ENCODE measurements at regions not wholly inside any gene's neighbourhood (a gene's known extent, or its start where the extent isn't known, plus 50 kb on each side); places are given as distances from the start of the nearest gene placed in this dataset.

DNA sequence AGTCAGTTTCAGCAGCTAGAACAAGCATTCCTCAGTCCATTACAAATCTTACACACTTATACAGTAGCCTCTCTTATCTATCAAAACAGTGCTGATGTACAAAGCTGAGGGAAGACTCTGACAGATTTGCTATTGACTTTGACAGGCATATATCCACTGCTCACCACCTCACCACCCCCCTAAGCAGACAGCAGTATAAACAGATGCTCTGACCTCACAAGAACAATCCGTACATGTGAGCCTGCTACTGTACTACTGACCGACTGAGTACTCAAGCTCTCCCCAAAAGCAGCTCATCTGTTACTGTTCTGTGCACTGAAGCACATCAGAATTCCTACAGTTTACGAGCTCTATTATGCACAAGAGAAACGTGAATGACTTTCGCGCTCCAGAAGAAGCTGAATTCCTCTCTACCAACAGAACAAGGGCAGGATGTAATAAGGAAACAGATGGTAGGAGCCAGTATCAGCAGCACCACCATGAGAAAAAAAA is 95.6 kb upstream of the PDE1A start:
- TF ChIP-seq, protein P1, sequence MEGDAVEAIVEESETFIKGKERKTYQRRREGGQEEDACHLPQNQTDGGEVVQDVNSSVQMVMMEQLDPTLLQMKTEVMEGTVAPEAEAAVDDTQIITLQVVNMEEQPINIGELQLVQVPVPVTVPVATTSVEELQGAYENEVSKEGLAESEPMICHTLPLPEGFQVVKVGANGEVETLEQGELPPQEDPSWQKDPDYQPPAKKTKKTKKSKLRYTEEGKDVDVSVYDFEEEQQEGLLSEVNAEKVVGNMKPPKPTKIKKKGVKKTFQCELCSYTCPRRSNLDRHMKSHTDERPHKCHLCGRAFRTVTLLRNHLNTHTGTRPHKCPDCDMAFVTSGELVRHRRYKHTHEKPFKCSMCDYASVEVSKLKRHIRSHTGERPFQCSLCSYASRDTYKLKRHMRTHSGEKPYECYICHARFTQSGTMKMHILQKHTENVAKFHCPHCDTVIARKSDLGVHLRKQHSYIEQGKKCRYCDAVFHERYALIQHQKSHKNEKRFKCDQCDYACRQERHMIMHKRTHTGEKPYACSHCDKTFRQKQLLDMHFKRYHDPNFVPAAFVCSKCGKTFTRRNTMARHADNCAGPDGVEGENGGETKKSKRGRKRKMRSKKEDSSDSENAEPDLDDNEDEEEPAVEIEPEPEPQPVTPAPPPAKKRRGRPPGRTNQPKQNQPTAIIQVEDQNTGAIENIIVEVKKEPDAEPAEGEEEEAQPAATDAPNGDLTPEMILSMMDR (conservative IDR thresholded peaks at IDR 0.05): no peak
- TF ChIP-seq ZFX (IDR thresholded peaks at IDR 0.05): no peak
